ENCODE measurements at regions not wholly inside any gene's neighbourhood (a gene's known extent, or its start where the extent isn't known, plus 50 kb on each side); places are given as distances from the start of the nearest gene placed in this dataset.

GRCh38 chr20:58567437-58567836 is 52.2 kb upstream of the APCDD1L start:
- H3K4me3 ChIP-seq (ENCODE audit: low read depth, low read length), result no peak overlapping the region

GRCh38 chr20:58566981-58567380 is 51.8 kb upstream of the APCDD1L start:
- CTCF ChIA-PET, result interaction anchor here (0.7 kb wide), 1 partner anchor 9 kb away, joined by 4 read pairs; no protein-coding TSS in a partner anchor
- TF ChIP-seq ZSCAN16 (tag by site-specific recombination; IDR thresholded peaks at IDR 0.05) (no peak), ZNF175 (tag by site-specific recombination; IDR thresholded peaks at IDR 0.05) (no peak), ZSCAN18 (tag by site-specific recombination; IDR thresholded peaks at IDR 0.05) (no peak), ZNF555 (tag by site-specific recombination; conservative IDR thresholded peaks at IDR 0.05) (no peak)
- H3K36me3 ChIP-seq (ENCODE audit: control insufficient read depth in 2 of 2, insufficient read depth in 1 of 2, low read length in 2 of 2), result no peaks in the 10 kb centered on the region
- H3K4me3 ChIP-seq (ENCODE audit: low read depth, low read length), result no peak overlapping the region
- no peaks in the 10 kb centered on the region for H3K9me3 ChIP-seq (ENCODE audit: control insufficient read depth, insufficient read depth, low read depth, low read length)
- POLR2A ChIA-PET, result no interaction called here
- H3K4me1 ChIP-seq (ENCODE audit: control insufficient read depth, insufficient read depth, low read length), result no peaks in the 10 kb centered on the region; the same call in 1 of the 2 replicates
- no peak overlapping the region for H3K27ac ChIP-seq (ENCODE audit: extremely low read depth, low read depth, low read length)

More at GRCh38 chr20:58567437-58567836, 52.2 kb upstream of the APCDD1L start:
- Histone ChIP-seq H3K9me3 (ENCODE audit: control insufficient read depth, insufficient read depth, low read depth, low read length) (no peaks in the 10 kb centered on the region), H3K27ac (ENCODE audit: extremely low read depth, low read depth, low read length) (no peak overlapping the region), H3K4me1 (ENCODE audit: control insufficient read depth, insufficient read depth, low read length) (peaks cover 2% of the 10 kb centered on the region; the same call in 1 of the 2 replicates), H3K36me3 (ENCODE audit: control insufficient read depth in 2 of 2, insufficient read depth in 1 of 2, low read length in 2 of 2) (no peaks in the 10 kb centered on the region)
- ChIA-PET CTCF (interaction anchor here (0.7 kb wide), 1 partner anchor 10 kb away, joined by 4 read pairs; no protein-coding TSS in a partner anchor), POLR2A (no interaction called here)
- TF ChIP-seq ZBTB20 (tag by site-specific recombination; IDR thresholded peaks at IDR 0.05) (no peak), ZNF394 (tag by site-specific recombination; IDR thresholded peaks at IDR 0.05; ENCODE audit: borderline replicate concordance) (no peak), ZNF433 (tag by site-specific recombination; IDR thresholded peaks at IDR 0.05; ENCODE audit: low read depth) (no peak), ZNF692 (tag by site-specific recombination; IDR thresholded peaks at IDR 0.05) (no peak), ZNF19 (tag by site-specific recombination; IDR thresholded peaks at IDR 0.05; ENCODE audit: low read depth) (no peak), KLF10 (tag by site-specific recombination; IDR thresholded peaks at IDR 0.05) (no peak), ZBTB1 (tag by site-specific recombination; IDR thresholded peaks at IDR 0.05) (no peak), ZNF610 (tag by site-specific recombination; IDR thresholded peaks at IDR 0.05; ENCODE audit: borderline replicate concordance) (no peak), ZNF843 (tag by site-specific recombination; IDR thresholded peaks at IDR 0.05) (no peak), ZNF266 (tag by site-specific recombination; IDR thresholded peaks at IDR 0.05; ENCODE audit: low read depth) (no peak)

GRCh38 chr20:58565461-58566175 is 50.4 kb upstream of the APCDD1L start:
- ChIA-PET CTCF (no interaction called here), POLR2A (no interaction called here)
- H3K4me3 ChIP-seq (ENCODE audit: low read depth, low read length), result no peak overlapping the region
- H3K4me1 ChIP-seq (ENCODE audit: control insufficient read depth, insufficient read depth, low read length), result no peaks in the 10 kb centered on the region
- no peak overlapping the region for H3K27ac ChIP-seq (ENCODE audit: extremely low read depth, low read depth, low read length)
- H3K9me3 ChIP-seq (ENCODE audit: control insufficient read depth, insufficient read depth, low read depth, low read length), result no peaks in the 10 kb centered on the region
- no peaks in the 10 kb centered on the region for H3K36me3 ChIP-seq (ENCODE audit: control insufficient read depth in 2 of 2, insufficient read depth in 1 of 2, low read length in 2 of 2)
- TF ChIP-seq OSR2 (tag by site-specific recombination; IDR thresholded peaks at IDR 0.05) (no peak), ZNF473 (tag by site-specific recombination; IDR thresholded peaks at IDR 0.05) (no peak), ZNF596 (tag by site-specific recombination; IDR thresholded peaks at IDR 0.05) (no peak), KLF7 (tag by site-specific recombination; IDR thresholded peaks at IDR 0.05; ENCODE audit: borderline replicate concordance) (no peak), REST (tag by site-specific recombination; IDR thresholded peaks at IDR 0.05) (no peak), ZNF391 (tag by site-specific recombination; IDR thresholded peaks at IDR 0.05; ENCODE audit: borderline replicate concordance, low read depth) (no peak), ZNF621 (tag by site-specific recombination; IDR thresholded peaks at IDR 0.05) (no peak), ZNF398 (tag by site-specific recombination; IDR thresholded peaks at IDR 0.05) (no peak), ZNF707 (tag by site-specific recombination; IDR thresholded peaks at IDR 0.05) (no peak), ZNF521 (tag by site-specific recombination; IDR thresholded peaks at IDR 0.05) (no peak)

Data from HEK293 (cell line).